Activated CD4-positive, alpha-beta T cell treated with anti-CD3 and anti-CD28 coated beads, Interleukin-2, amount 10 ng/mL, durations not matched to agents 24 days and 14 days (primary cell): ENCODE measurements at regions not wholly inside any gene's neighbourhood (a gene's known extent, or its start where the extent isn't known, plus 50 kb on each side); places are given as distances from the start of the nearest gene placed in this dataset.

Experiments used
- DNase-seq: peaks from one replicate; pipeline ENCODE4 v3.0.0; 2022
- H3K27ac Mint-ChIP-seq: one replicate; pipeline ENCODE4 v1.8.0; 2022; ENCODE audit warnings: mild to moderate bottlenecking, mixed read lengths
- H3K27me3 Mint-ChIP-seq: one replicate; pipeline ENCODE4 v1.8.0; 2022; ENCODE audit warnings: mixed read lengths
- H3K36me3 Mint-ChIP-seq: one replicate; pipeline ENCODE4 v1.8.0; 2022; ENCODE audit warnings: low read depth, mild to moderate bottlenecking, mixed read lengths
- H3K4me1 Mint-ChIP-seq: one replicate; pipeline ENCODE4 v1.8.0; 2021; ENCODE audit warnings: mixed read lengths
- H3K4me3 Mint-ChIP-seq: one replicate; pipeline ENCODE4 v1.8.0; 2022; ENCODE audit warnings: mild to moderate bottlenecking, moderate library complexity, mixed read lengths
- H3K9me3 Mint-ChIP-seq: one replicate; pipeline ENCODE4 v1.8.0; 2021; ENCODE audit warnings: mixed read lengths
- intact Hi-C: fragments of 100-400 bp; cut with micrococcal nuclease; formaldehyde crosslinking; loops from one replicate; pipeline ENCODE4 v1.15.1; 2023

- intact Hi-C loops: no loop called here
- no peaks in the 10 kb centered on the region for H3K27me3 Mint-ChIP-seq
- no peaks in the 10 kb centered on the region for H3K36me3 Mint-ChIP-seq
- H3K4me1 Mint-ChIP-seq: no peaks in the 10 kb centered on the region
- H3K4me3 Mint-ChIP-seq: no peak overlapping the region
- no peak for DNase-seq
- H3K9me3 Mint-ChIP-seq: no peaks in the 10 kb centered on the region
- H3K27ac Mint-ChIP-seq: no peak overlapping the region
Observed at GRCh38 chr1:95582746-95583145, 348.7 kb downstream of the RWDD3 start.

- Mint-ChIP-seq H3K4me1 (no peaks in the 10 kb centered on the region), H3K36me3 (no peaks in the 10 kb centered on the region), H3K4me3 (no peak overlapping the region), H3K9me3 (no peaks in the 10 kb centered on the region), H3K27me3 (no peaks in the 10 kb centered on the region), H3K27ac (no peak overlapping the region)
- intact Hi-C loops: no loop called here
- DNase-seq: no peak
Observed at GRCh38 chr1:95583661-95584210, 349.7 kb downstream of the RWDD3 start.

- Mint-ChIP-seq H3K4me3 (no peak overlapping the region), H3K36me3 (no peaks in the 10 kb centered on the region), H3K27me3 (no peaks in the 10 kb centered on the region), H3K27ac (no peak overlapping the region), H3K9me3 (no peaks in the 10 kb centered on the region), H3K4me1 (no peaks in the 10 kb centered on the region)
- intact Hi-C loops: no loop called here
- DNase-seq: no peak
Observed at GRCh38 chr1:95584315-95584714, 350.3 kb downstream of the RWDD3 start.

- H3K4me3 Mint-ChIP-seq: no peak overlapping the region
- H3K27ac Mint-ChIP-seq: no peak overlapping the region
- peaks cover 8% of the 10 kb centered on the region for H3K9me3 Mint-ChIP-seq
- no peaks in the 10 kb centered on the region for H3K4me1 Mint-ChIP-seq
- H3K36me3 Mint-ChIP-seq: no peaks in the 10 kb centered on the region
- intact Hi-C loops: no loop called here
- DNase-seq: no peak
- no peaks in the 10 kb centered on the region for H3K27me3 Mint-ChIP-seq
Observed at GRCh38 chr1:95604771-95605170, 370.8 kb downstream of the RWDD3 start.

GRCh38 chr1:95614197-95614596 is 380.2 kb downstream of the RWDD3 start:
- no peaks in the 10 kb centered on the region for H3K27me3 Mint-ChIP-seq
- no peaks in the 10 kb centered on the region for H3K4me1 Mint-ChIP-seq
- no peaks in the 10 kb centered on the region for H3K36me3 Mint-ChIP-seq
- no peak for DNase-seq
- no peak overlapping the region for H3K4me3 Mint-ChIP-seq
- H3K9me3 Mint-ChIP-seq: peaks cover 4% of the 10 kb centered on the region
- intact Hi-C loops: no loop called here
- no peak overlapping the region for H3K27ac Mint-ChIP-seq

GRCh38 chr1:95615421-95615820 is 381.4 kb downstream of the RWDD3 start:
- Mint-ChIP-seq H3K27me3 (no peaks in the 10 kb centered on the region), H3K4me1 (no peaks in the 10 kb centered on the region), H3K4me3 (no peak overlapping the region), H3K36me3 (no peaks in the 10 kb centered on the region), H3K9me3 (peaks cover 4% of the 10 kb centered on the region), H3K27ac (no peak overlapping the region)
- intact Hi-C loops: no loop called here
- DNase-seq: no peak

GRCh38 chr1:95620076-95620475 is 386.1 kb downstream of the RWDD3 start:
- H3K4me1 Mint-ChIP-seq: no peaks in the 10 kb centered on the region
- no peaks in the 10 kb centered on the region for H3K36me3 Mint-ChIP-seq
- no peak overlapping the region for H3K4me3 Mint-ChIP-seq
- intact Hi-C loops: no loop called here
- H3K27ac Mint-ChIP-seq: no peak overlapping the region
- H3K27me3 Mint-ChIP-seq: no peaks in the 10 kb centered on the region
- no peak for DNase-seq
- H3K9me3 Mint-ChIP-seq: peaks cover 4% of the 10 kb centered on the region

GRCh38 chr1:95622609-95623008 is 388.6 kb downstream of the RWDD3 start:
- intact Hi-C loops: no loop called here

GRCh38 chr1:95625224-95625623 is 391.2 kb downstream of the RWDD3 start:
- intact Hi-C loops: no loop called here
- no peaks in the 10 kb centered on the region for H3K4me1 Mint-ChIP-seq
- H3K4me3 Mint-ChIP-seq: no peak overlapping the region
- DNase-seq: no peak
- H3K27me3 Mint-ChIP-seq: no peaks in the 10 kb centered on the region
- H3K27ac Mint-ChIP-seq: no peak overlapping the region
- no peaks in the 10 kb centered on the region for H3K36me3 Mint-ChIP-seq
- H3K9me3 Mint-ChIP-seq: no peaks in the 10 kb centered on the region

More at GRCh38 chr1:95622609-95623008, 388.6 kb downstream of the RWDD3 start:
- Mint-ChIP-seq H3K9me3 (no peaks in the 10 kb centered on the region), H3K4me1 (no peaks in the 10 kb centered on the region), H3K27ac (no peak overlapping the region), H3K36me3 (no peaks in the 10 kb centered on the region), H3K27me3 (no peaks in the 10 kb centered on the region), H3K4me3 (no peak overlapping the region)
- DNase-seq: no peak

- intact Hi-C loops: no loop called here
- Mint-ChIP-seq H3K27ac (no peak overlapping the region), H3K4me3 (no peak overlapping the region), H3K9me3 (no peaks in the 10 kb centered on the region), H3K4me1 (no peaks in the 10 kb centered on the region), H3K36me3 (no peaks in the 10 kb centered on the region), H3K27me3 (no peaks in the 10 kb centered on the region)
- no peak for DNase-seq
Observed at GRCh38 chr1:95627244-95627643, 393.2 kb downstream of the RWDD3 start.

- Mint-ChIP-seq H3K27me3 (no peaks in the 10 kb centered on the region), H3K9me3 (no peaks in the 10 kb centered on the region), H3K27ac (no peak overlapping the region), H3K4me3 (no peak overlapping the region), H3K4me1 (no peaks in the 10 kb centered on the region), H3K36me3 (no peaks in the 10 kb centered on the region)
- DNase-seq: no peak
- intact Hi-C loops: no loop called here
Observed at GRCh38 chr1:95631695-95632094, 397.7 kb downstream of the RWDD3 start.

GRCh38 chr1:95635811-95636210 is 401.8 kb downstream of the RWDD3 start:
- Mint-ChIP-seq H3K4me3 (no peak overlapping the region), H3K36me3 (no peaks in the 10 kb centered on the region), H3K9me3 (no peaks in the 10 kb centered on the region), H3K27ac (no peak overlapping the region), H3K4me1 (no peaks in the 10 kb centered on the region), H3K27me3 (no peaks in the 10 kb centered on the region)
- no peak for DNase-seq
- intact Hi-C loops: no loop called here

GRCh38 chr1:95636897-95637296 is 402.9 kb downstream of the RWDD3 start:
- Mint-ChIP-seq H3K4me3 (no peak overlapping the region), H3K27me3 (no peaks in the 10 kb centered on the region)

GRCh38 chr1:95640746-95641145 is 406.7 kb downstream of the RWDD3 start:
- Mint-ChIP-seq H3K27me3 (no peaks in the 10 kb centered on the region), H3K27ac (no peak overlapping the region), H3K4me3 (no peak overlapping the region), H3K4me1 (no peaks in the 10 kb centered on the region), H3K36me3 (no peaks in the 10 kb centered on the region), H3K9me3 (peaks cover 13% of the 10 kb centered on the region)
- intact Hi-C loops: no loop called here
- no peak for DNase-seq

More at GRCh38 chr1:95636897-95637296, 402.9 kb downstream of the RWDD3 start:
- Mint-ChIP-seq H3K4me1 (no peaks in the 10 kb centered on the region), H3K27ac (no peak overlapping the region), H3K36me3 (no peaks in the 10 kb centered on the region), H3K9me3 (no peaks in the 10 kb centered on the region)
- DNase-seq: no peak
- intact Hi-C loops: no loop called here

- intact Hi-C loops: no loop called here
- Mint-ChIP-seq H3K4me1 (no peaks in the 10 kb centered on the region), H3K27me3 (no peaks in the 10 kb centered on the region), H3K9me3 (peaks cover 13% of the 10 kb centered on the region), H3K4me3 (no peak overlapping the region), H3K36me3 (no peaks in the 10 kb centered on the region), H3K27ac (no peak overlapping the region)
- DNase-seq: no peak
Observed at GRCh38 chr1:95641386-95641785, 407.4 kb downstream of the RWDD3 start.
